DOHH2 (cell line): ENCODE measurements at regions not wholly inside any gene's neighbourhood (a gene's known extent, or its start where the extent isn't known, plus 50 kb on each side); places are given as distances from the start of the nearest gene placed in this dataset.

Experiments used
- CTCF ChIP-seq: fragments of 200-600 bp; sonication (generic); IDR thresholded peaks from one replicate; pipeline ENCODE4 v1.5.1; 2014; ENCODE audit warnings: antibody characterized with exemption, mild to moderate bottlenecking, low read depth, low read length; ENCODE audit not compliant: poor library complexity, severe bottlenecking
- EZH2phosphoT487 ChIP-seq: fragments of 200-600 bp; sonication (generic); IDR thresholded peaks from 2 replicates; pipeline ENCODE4 v1.6.1; 2017; ENCODE audit warnings: borderline replicate concordance, mild to moderate bottlenecking, antibody characterized with exemption, low read length, moderate library complexity, mixed read lengths

DNA sequence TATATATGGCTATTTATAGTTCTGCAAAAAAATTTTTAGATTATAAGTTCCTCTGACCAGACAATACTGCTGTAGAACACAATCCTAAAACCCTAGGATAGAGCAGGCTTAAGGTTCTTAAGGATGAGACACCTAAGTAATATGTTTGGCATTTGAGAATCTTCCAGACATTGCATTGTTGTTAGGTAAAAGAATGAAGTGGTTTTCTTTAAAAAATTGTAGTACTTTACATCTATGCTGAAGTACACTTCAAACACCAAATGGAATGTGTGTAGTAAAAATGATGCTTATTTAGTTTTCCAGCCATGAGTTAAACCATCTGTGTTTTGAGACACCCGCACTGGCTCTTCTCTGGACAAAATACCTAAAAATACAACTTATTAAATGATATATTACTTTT, 857.7 kb downstream of the OTOL1 start:
- TF ChIP-seq CTCF (no peak), EZH2phosphoT487 (no peak)
